Astrocyte of the spinal cord (primary cell): ENCODE measurements at regions not wholly inside any gene's neighbourhood (a gene's known extent, or its start where the extent isn't known, plus 50 kb on each side); places are given as distances from the start of the nearest gene placed in this dataset.

Experiments used
- DNase-seq: peaks from one replicate; pipeline ENCODE4 v3.0.0; 2011; ENCODE audit warnings: low read depth, low spot score
- H3K4me3 ChIP-seq: 2 replicates; pipeline ENCODE4 v1.5.1; 2011; ENCODE audit warnings: low read depth, mild to moderate bottlenecking, low read length, moderate library complexity
- in situ Hi-C: cut with HindIII; loops from 2 replicates; pipeline ENCODE4 v1.10.0; 2017; ENCODE audit warnings: low sequenced_read_pairs
- TF ChIP-seq, protein P1 (sequence below): IDR thresholded peaks from 2 replicates; pipeline ENCODE4 v1.5.1; 2012; ENCODE audit warnings: low read depth, mild to moderate bottlenecking, low read length, inconsistent platforms

DNA sequence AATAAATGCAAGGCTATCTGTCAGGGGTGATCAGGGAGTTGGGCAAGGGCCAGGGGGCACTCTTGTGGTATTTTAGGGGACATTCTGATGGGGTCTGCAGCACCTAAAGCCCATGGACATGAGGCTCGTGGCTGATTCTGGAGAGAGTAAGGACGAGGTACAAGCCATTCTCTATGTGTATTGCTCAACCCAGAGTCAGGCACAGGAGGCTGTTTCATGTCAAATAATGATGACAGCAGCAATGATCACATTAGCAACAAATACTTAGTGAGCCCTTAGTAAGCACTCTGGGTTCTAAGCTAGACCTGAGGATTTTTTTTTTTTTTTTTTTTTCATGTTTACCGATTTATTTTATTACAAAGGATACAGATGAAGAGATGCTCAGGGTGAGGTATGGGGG is 83.5 kb upstream of the THY1 start:
- TF ChIP-seq, protein P1, sequence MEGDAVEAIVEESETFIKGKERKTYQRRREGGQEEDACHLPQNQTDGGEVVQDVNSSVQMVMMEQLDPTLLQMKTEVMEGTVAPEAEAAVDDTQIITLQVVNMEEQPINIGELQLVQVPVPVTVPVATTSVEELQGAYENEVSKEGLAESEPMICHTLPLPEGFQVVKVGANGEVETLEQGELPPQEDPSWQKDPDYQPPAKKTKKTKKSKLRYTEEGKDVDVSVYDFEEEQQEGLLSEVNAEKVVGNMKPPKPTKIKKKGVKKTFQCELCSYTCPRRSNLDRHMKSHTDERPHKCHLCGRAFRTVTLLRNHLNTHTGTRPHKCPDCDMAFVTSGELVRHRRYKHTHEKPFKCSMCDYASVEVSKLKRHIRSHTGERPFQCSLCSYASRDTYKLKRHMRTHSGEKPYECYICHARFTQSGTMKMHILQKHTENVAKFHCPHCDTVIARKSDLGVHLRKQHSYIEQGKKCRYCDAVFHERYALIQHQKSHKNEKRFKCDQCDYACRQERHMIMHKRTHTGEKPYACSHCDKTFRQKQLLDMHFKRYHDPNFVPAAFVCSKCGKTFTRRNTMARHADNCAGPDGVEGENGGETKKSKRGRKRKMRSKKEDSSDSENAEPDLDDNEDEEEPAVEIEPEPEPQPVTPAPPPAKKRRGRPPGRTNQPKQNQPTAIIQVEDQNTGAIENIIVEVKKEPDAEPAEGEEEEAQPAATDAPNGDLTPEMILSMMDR, result no peak
- DNase-seq, result no peak
- in situ Hi-C loops, result no loop called here
- H3K4me3 ChIP-seq, result no peak overlapping the region

DNA sequence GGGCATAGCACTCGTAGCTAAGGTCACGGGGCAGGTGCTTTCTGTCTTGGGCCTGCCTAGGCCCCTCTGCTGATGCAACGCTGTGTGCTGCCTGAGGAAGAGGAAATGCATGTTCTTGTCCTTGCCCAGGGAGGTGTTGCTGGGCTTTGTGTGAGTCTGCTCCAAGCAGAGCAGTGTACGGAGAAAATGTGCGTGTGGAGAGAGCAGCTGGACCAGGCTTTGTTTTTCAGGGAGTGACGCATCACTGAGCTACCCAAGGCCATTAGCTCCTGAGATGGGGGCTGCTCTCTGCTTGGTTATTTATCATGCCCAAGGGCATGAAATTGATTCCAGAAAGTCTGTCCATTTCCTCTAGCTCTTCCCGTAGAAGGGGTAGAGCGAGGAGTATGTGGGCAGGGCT is 82.9 kb upstream of the THY1 start:
- in situ Hi-C loops, result no loop called here
- TF ChIP-seq, protein P1, result no peak
- DNase-seq, result peak; percentile 16
- H3K4me3 ChIP-seq, result no peak overlapping the region

DNA sequence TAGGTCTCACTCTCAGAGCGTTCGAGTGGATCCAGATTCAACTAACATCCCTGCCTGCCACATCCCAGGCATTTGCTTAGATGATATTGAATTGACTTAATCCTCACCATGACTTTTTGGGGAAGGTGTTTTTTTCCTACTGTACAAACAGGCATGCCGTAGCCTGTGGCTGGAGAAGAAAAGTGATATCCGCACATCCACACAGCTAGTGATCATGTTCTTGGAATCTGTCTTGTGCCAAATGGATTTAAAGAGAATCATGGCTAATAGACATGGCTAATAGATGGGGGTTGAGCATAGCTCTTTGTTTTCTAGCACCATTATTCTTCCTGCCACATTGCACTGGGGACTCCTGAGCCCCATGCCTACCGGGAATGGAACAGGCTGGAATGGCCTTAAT is 82.1 kb upstream of the THY1 start:
- TF ChIP-seq, protein P1, result no peak
- DNase-seq, result no peak
- in situ Hi-C loops, result no loop called here
- H3K4me3 ChIP-seq, result no peak overlapping the region

DNA sequence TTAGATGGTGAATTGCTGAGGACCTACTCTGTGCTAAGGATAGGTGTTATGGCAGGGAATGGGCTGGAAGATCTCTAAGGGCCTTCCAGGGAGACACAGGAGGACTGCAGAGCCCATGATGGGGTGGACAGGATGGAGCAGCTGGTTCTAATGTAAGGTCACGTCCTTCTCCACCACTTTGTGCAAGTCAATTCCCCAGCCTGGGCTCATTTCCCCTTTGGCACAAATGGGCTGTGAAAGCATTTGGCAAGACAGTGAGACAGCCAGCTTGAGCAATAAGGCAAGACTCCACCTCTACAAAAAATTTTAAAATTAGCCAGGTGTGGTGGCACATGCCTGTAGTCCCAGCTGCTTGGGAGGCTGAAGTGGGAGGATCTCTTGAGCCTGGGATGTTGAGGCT is 81.4 kb upstream of the THY1 start:
- no peak for DNase-seq
- in situ Hi-C loops, result no loop called here
- H3K4me3 ChIP-seq, result no peak overlapping the region
- TF ChIP-seq, protein P1, result no peak

DNA sequence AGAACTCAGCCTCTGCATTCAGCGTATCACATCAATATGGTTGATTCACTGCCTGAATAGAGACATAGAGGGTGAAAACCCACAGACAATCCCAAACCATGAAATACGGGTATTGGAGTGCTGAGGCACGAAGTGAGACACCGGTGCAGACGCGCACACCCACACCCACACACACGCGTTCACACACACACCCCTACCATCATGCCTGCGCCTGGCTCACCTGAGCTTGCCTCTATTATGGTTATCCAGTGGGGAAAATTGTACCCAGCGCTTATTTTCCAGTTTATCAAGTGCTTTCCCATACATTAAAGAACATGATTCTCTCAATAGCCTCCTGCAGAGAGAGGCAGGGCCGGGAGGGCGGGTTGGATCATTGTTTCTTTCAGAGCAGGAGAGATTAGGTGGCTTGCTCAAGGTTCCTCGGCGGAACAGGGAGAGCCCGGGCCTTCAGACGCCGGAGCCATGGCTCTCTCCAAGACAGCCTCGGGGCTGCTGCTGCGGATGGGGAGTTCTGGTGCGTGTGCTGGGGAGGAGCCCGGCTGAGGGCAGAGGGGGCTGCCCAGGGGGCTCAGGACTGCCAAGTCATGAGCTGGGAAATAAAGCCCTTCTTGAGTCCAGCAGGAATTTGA is 78.9 kb upstream of the THY1 start:
- in situ Hi-C loops, result no loop called here
- no peak overlapping the region for H3K4me3 ChIP-seq
- TF ChIP-seq, protein P1, result no peak
- DNase-seq, result no peak

DNA sequence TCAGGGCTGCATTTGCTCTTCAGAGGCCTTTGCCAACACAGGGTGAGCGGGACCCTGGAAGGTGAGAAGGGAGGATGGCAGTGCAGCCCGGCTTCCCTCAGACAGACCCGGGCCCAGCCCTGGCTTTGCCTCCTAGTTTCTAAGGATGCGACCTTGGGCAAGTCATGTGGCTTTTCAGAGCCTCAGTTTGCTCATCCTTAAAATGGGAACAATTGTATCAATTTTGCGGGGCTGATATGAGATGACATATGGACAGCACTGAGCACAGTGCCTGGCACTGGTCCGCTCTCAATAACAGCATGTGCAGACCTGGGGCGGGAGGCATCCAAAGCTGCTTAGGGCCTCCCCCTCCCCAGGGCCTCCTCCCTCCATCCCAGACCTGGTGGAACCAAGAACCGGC is 74.7 kb upstream of the THY1 start:
- no peak overlapping the region for H3K4me3 ChIP-seq
- DNase-seq, result no peak
- TF ChIP-seq, protein P1, result no peak
- in situ Hi-C loops, result no loop called here

DNA sequence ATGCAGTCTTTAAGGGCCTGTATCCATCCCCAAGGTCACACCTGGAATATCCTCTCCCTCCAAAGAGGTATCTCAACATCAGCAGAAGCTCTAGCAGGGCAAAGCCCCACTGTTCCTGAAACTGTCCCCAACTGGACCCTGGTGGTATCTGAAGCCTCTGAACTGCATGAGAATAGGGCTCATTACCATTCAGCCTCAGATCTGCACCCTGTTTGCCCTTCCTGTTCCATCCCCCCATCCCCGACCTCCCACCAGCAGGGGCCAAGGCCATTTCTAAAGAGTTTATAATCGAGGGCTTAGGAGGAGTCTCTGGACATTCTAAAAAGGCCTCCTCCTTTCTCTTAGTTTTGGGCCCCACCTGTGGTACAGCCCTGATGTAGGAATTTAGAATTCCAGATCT is 74.0 kb upstream of the THY1 start:
- in situ Hi-C loops, result no loop called here
- H3K4me3 ChIP-seq, result no peak overlapping the region
- DNase-seq, result no peak
- TF ChIP-seq, protein P1, result no peak
